UCSD-AML1 (cell line): ENCODE measurements at regions not wholly inside any gene's neighbourhood (a gene's known extent, or its start where the extent isn't known, plus 50 kb on each side); places are given as distances from the start of the nearest gene placed in this dataset.

Experiments used
- DNase-seq: peaks from one replicate; lab custom pipeline; 2025; ENCODE audit not compliant: unreplicated experiment; lab: John Stamatoyannopoulos, UW

GRCh38 chr12:107437954-107438353, 247.6 kb upstream of the PWP1 start:
- no peak for DNase-seq

GRCh38 chr12:107439026-107439738, 246.4 kb upstream of the PWP1 start:
- DNase-seq: no peak

- DNase-seq: no peak
Measured at GRCh38 chr12:107440606-107441005, 245.0 kb upstream of the PWP1 start.

GRCh38 chr12:107441665-107442300, 243.8 kb upstream of the PWP1 start:
- DNase-seq: no peak

GRCh38 chr12:107442326-107442987, 243.1 kb upstream of the PWP1 start:
- DNase-seq: no peak

- DNase-seq: no peak
Measured at GRCh38 chr12:107443320-107444090, 242.1 kb upstream of the PWP1 start.

- DNase-seq: no peak
Measured at GRCh38 chr12:107444771-107445170, 240.8 kb upstream of the PWP1 start.

GRCh38 chr12:107446476-107446875, 239.1 kb upstream of the PWP1 start:
- no peak for DNase-seq

- no peak for DNase-seq
Measured at GRCh38 chr12:107447336-107447735, 238.3 kb upstream of the PWP1 start.

GRCh38 chr12:107448198-107448597, 237.4 kb upstream of the PWP1 start:
- no peak for DNase-seq

- DNase-seq: no peak
Measured at GRCh38 chr12:107449891-107450290, 235.7 kb upstream of the PWP1 start.

- no peak for DNase-seq
Measured at GRCh38 chr12:107450541-107450940, 235.1 kb upstream of the PWP1 start.

- no peak for DNase-seq
Measured at GRCh38 chr12:107451246-107451645, 234.4 kb upstream of the PWP1 start.

- DNase-seq: no peak
Measured at GRCh38 chr12:107454109-107454830, 231.3 kb upstream of the PWP1 start.

- DNase-seq: no peak
Measured at GRCh38 chr12:107457362-107457935, 228.2 kb upstream of the PWP1 start.

- DNase-seq: no peak
Measured at GRCh38 chr12:107458163-107458562, 227.4 kb upstream of the PWP1 start.

GRCh38 chr12:107458990-107459389, 226.6 kb upstream of the PWP1 start:
- DNase-seq: no peak

GRCh38 chr12:107459641-107460040, 226.0 kb upstream of the PWP1 start:
- no peak for DNase-seq

GRCh38 chr12:107461222-107461975, 224.2 kb upstream of the PWP1 start:
- DNase-seq: no peak
